ENCODE measurements at regions not wholly inside any gene's neighbourhood (a gene's known extent, or its start where the extent isn't known, plus 50 kb on each side); places are given as distances from the start of the nearest gene placed in this dataset.

DNA sequence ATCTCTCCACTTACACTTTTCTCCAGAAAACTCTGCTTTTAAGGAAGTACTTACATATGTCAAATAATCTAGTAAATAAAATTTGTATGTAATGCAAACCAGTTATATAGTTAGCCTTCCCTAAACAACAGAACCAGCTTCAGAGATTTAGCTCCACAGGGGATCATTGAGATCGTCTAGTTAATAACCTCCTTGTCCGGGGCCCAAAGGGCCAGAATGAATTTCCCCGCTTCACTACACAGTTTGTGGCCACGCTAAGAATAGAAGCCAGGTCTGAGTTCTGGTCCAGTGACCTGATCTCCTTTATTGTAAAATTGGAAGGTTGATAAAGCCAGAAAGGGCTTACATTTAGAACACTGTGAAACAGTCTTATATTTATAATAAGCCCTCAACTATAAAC, 245.2 kb downstream of the TPBG start:
- in situ Hi-C loops (cut with HindIII; ENCODE audit: low sequenced_read_pairs) = no loop called here
- TF ChIP-seq, protein P1, sequence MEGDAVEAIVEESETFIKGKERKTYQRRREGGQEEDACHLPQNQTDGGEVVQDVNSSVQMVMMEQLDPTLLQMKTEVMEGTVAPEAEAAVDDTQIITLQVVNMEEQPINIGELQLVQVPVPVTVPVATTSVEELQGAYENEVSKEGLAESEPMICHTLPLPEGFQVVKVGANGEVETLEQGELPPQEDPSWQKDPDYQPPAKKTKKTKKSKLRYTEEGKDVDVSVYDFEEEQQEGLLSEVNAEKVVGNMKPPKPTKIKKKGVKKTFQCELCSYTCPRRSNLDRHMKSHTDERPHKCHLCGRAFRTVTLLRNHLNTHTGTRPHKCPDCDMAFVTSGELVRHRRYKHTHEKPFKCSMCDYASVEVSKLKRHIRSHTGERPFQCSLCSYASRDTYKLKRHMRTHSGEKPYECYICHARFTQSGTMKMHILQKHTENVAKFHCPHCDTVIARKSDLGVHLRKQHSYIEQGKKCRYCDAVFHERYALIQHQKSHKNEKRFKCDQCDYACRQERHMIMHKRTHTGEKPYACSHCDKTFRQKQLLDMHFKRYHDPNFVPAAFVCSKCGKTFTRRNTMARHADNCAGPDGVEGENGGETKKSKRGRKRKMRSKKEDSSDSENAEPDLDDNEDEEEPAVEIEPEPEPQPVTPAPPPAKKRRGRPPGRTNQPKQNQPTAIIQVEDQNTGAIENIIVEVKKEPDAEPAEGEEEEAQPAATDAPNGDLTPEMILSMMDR (IDR thresholded peaks at IDR 0.05; ENCODE audit: low read depth, low read length, missing control alignments) = no peak

DNA sequence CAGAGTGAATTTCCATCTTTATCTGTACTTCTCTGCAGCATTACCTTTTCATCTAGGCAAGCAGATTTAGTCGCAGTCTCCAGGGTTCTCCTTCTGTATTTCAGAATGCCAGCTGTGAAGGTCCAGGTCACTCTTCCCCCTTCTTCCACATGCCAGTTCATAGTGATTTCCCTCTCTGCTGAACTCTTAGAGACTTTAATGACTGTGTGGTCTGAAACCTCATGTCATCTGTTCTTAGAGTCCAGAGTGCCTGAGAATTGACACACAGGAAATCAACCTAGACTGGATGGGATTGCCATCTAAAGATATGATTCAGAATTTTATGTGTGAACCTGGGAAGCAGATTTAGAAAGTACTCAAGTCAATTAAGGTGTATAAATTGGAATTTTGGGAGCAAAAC, 248.1 kb downstream of the TPBG start:
- TF ChIP-seq, protein P1 (IDR thresholded peaks at IDR 0.05; ENCODE audit: low read depth, low read length, missing control alignments) = no peak
- no peak for DNase-seq (ENCODE audit: low read depth)
- in situ Hi-C loops (cut with HindIII; ENCODE audit: low sequenced_read_pairs) = no loop called here
- H3K4me3 ChIP-seq (ENCODE audit: low read depth, low read length) = no peak overlapping the region

More for the DNA sequence above, 245.2 kb downstream of the TPBG start:
- H3K4me3 ChIP-seq (ENCODE audit: low read depth, low read length) = no peak overlapping the region
- no peak for DNase-seq (ENCODE audit: low read depth)

DNA sequence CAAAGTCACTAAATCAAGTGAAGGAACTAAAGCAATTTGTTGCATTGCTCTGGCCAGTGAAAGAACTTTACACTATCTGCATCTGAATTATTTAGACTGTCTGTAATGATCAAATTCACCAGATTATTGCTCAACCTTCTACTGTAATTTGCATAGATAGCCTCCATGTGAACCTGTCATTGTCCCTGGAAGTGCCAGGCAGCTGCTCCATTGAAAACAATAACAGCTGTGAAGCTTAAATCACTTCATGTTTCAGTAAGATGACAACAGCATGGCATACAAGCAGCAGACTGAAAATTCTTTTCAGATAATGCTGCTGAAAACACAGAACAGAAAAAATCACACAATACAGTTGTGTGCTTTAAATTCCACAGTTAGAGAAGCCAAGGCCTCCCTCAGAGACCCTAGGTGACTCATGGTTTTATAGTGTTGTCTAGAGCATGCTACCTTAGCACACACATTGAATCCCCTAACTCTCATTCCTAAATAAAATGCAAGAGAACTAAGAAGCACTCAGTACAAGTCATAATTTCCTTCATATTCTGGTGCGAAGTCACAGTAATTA, 248.9 kb downstream of the TPBG start:
- TF ChIP-seq, protein P1 (IDR thresholded peaks at IDR 0.05; ENCODE audit: low read depth, low read length, missing control alignments) = no peak
- in situ Hi-C loops (cut with HindIII; ENCODE audit: low sequenced_read_pairs) = no loop called here
- no peak for DNase-seq (ENCODE audit: low read depth)
- no peak overlapping the region for H3K4me3 ChIP-seq (ENCODE audit: low read depth, low read length)

DNA sequence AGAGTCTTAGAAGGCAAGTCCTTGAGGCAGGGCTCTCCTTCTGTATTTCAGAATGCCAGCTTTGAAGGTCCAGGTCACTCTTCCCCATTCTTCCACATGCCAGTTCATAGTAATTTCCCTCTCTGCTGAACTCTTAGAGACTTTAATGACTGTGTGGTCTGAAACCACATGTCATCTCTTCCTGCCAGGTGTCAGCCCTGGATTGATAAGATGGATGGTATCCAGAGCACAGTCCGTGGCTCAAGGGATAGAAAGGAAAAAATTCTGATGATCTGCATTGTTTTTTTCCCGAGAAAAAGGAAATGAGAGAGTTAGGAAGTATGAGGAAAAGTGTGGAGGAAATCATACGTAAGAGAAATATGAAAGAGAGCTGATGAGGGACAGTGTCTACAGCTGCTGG, 250.9 kb downstream of the TPBG start:
- no peak for DNase-seq (ENCODE audit: low read depth)
- in situ Hi-C loops (cut with HindIII; ENCODE audit: low sequenced_read_pairs) = no loop called here
- TF ChIP-seq, protein P1 (IDR thresholded peaks at IDR 0.05; ENCODE audit: low read depth, low read length, missing control alignments) = no peak
- no peak overlapping the region for H3K4me3 ChIP-seq (ENCODE audit: low read depth, low read length)

DNA sequence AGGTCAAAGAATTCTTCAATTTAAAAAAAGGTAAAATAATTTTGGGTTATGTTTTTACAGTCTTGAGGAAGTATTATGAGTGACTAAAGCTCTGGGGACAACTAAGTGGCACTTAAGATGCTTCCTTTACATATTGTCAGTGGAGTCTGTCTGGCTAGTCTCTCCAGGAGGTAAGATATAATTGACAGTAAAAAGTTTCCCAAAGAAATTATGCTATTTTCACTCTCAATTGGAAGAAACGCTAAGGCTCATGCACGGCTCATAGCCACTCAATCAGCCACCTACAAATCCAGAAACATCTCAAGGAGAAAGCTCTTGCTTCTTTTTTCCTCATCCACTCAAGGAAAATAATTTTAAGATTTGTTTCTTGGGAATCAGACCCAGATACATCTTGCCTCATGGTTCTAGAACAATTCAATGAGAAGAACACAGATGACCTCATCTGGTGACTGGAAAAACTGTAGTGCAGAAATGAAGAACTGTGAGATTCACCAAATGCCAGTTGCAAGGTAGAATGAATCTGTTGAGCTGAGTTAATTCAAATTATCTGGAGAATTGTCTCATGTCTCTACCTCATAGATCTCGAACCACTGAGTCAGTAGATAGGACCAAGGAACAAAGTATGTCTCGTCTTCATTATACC, 252.9 kb downstream of the TPBG start:
- no peak for DNase-seq (ENCODE audit: low read depth)
- TF ChIP-seq, protein P1 (IDR thresholded peaks at IDR 0.05; ENCODE audit: low read depth, low read length, missing control alignments) = no peak
- in situ Hi-C loops (cut with HindIII; ENCODE audit: low sequenced_read_pairs) = no loop called here
- no peak overlapping the region for H3K4me3 ChIP-seq (ENCODE audit: low read depth, low read length)

DNA sequence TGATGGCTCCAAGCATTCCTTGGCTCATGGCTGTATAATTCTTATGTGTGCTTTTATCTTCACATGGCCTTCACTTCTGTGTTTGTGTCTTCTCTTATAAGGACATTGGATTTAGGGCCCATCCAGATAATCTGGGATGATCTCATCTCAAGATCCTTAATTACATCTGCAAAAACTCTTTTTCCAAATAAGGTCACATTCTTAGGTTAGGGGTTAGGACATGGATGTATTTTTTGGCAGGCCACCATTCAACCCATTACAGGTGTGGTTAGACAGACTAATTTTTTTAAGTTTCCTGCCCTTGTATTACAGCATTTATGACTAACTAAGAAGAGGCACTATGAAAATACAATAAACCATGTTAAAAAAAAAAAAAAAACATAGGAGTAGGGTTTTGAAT, 254.0 kb downstream of the TPBG start:
- H3K4me3 ChIP-seq (ENCODE audit: low read depth, low read length) = no peak overlapping the region
- in situ Hi-C loops (cut with HindIII; ENCODE audit: low sequenced_read_pairs) = no loop called here
- TF ChIP-seq, protein P1 (IDR thresholded peaks at IDR 0.05; ENCODE audit: low read depth, low read length, missing control alignments) = no peak
- DNase-seq (ENCODE audit: low read depth) = no peak

Measured in astrocyte of the cerebellum (primary cell).